GM12801 (cell line): ENCODE measurements at regions not wholly inside any gene's neighbourhood (a gene's known extent, or its start where the extent isn't known, plus 50 kb on each side); places are given as distances from the start of the nearest gene placed in this dataset.

Experiments
- TF ChIP-seq, protein P1 (sequence below): IDR thresholded peaks from one replicate; pipeline ENCODE4 v1.5.1; 2011; ENCODE audit warnings: control low read depth; ENCODE audit not compliant: insufficient read length; ENCODE audit errors: extremely low read depth

GRCh38 chr5:163898873-163899272, 393.5 kb downstream of the MAT2B start:
- TF ChIP-seq, protein P1, sequence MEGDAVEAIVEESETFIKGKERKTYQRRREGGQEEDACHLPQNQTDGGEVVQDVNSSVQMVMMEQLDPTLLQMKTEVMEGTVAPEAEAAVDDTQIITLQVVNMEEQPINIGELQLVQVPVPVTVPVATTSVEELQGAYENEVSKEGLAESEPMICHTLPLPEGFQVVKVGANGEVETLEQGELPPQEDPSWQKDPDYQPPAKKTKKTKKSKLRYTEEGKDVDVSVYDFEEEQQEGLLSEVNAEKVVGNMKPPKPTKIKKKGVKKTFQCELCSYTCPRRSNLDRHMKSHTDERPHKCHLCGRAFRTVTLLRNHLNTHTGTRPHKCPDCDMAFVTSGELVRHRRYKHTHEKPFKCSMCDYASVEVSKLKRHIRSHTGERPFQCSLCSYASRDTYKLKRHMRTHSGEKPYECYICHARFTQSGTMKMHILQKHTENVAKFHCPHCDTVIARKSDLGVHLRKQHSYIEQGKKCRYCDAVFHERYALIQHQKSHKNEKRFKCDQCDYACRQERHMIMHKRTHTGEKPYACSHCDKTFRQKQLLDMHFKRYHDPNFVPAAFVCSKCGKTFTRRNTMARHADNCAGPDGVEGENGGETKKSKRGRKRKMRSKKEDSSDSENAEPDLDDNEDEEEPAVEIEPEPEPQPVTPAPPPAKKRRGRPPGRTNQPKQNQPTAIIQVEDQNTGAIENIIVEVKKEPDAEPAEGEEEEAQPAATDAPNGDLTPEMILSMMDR, result no peak

DNA sequence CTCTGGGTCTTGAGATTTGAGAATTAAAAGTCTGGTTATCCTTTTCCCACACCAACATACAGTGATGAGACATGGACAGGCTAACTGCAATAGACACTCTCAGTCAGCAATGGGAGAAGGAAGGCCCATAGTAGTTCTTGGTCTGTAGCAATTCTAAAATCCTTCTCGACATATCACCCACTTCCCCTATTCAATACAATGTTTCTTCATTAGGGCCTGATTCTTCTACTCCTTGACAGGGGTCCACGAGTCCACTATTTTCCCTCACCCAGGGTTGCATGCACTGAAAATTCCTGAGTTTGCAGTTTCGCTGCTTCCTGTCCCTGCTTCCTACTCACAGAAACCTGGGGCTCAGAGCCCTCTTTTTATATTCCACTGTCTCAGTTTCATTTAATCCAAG, 402.8 kb downstream of the MAT2B start:
- TF ChIP-seq, protein P1, result no peak

DNA sequence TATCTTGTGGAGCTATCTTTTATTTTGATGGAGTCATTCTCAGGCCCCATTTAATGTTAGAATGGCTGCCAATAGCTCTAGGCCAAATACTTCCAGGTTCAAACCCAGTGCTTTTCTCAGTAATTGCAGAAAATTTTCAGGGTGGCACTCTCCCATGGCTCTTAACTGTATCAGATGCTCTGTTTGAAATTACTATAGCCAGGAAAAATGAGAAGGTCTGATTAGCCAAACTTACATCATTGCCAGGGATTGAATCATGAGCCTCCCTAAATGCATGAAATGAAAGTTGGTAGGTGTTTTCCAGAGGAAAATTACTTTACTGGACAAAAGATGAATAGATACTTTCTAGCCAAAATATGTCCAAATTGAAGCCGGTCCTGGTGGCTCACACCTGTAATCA, 404.8 kb downstream of the MAT2B start:
- TF ChIP-seq, protein P1, result no peak

DNA sequence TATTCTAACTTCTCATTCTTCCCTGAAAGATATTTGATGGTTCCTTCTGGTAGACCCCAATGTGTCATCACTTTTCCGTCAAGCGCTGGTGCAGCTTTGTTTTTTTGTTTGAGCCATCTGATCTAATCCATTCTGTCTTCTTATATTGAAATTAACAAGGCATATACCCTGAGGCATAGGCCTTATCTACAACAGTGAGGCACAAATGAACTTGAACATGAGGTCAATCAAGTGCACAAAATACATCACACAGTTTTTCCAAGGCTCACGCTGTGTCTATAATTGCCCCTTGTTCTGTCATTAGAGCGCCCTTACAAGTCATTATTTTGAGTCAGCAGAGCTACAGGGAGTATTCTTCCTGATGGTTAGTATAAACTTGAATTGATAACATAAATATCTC, 406.6 kb downstream of the MAT2B start:
- TF ChIP-seq, protein P1, result no peak

- TF ChIP-seq, protein P1, result no peak
These were observed 408.1 kb downstream of the MAT2B start for GRCh38 chr5:163913548-163913947.

DNA sequence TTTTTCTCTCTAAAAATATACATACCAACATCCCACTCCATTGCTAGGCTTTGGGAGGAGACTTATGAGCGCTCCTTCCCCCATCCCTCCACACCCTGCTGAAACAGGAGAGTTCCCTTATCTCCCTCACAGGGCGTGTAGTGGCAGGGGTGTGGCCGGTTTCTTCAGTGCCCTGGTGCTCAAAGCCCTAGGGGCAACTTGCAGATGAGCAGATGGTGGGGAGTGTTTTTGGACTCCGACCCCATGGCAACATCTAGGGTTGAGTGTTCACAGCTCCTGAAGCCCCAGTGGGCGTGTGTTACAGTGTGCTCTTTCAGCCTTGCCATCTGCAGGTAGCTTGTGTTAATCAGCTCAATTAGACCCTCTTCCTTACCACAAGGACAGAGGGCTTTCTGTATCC, 409.5 kb downstream of the MAT2B start:
- TF ChIP-seq, protein P1, result no peak

DNA sequence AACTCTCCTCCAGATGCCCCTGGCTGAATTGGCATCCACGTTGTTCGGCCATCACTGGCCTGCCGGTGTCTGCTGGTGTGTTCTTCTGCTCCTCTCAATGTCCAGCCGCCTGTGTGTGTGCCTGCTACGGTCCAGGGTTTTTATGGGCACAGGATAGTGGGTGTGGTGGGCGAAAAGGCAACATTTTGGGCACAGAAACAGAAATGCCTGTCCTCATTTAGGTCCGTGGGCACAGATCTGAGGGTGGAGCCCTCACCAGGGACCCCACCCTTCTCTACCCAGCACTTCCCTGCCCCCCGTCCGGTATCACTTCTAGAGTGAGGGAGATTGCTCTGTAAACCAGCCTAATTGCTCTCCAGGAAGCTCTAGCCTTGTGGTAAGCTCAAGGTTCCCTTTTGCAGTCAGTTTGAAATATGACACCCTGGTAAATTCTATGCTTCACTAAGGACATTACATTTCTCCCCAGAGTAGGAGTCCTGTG, 410.1 kb downstream of the MAT2B start:
- TF ChIP-seq, protein P1, result no peak

- TF ChIP-seq, protein P1, result no peak
These were observed 411.0 kb downstream of the MAT2B start for GRCh38 chr5:163916376-163916775.
